Astrocyte (in vitro differentiated cells and primary cell): ENCODE measurements at regions not wholly inside any gene's neighbourhood (a gene's known extent, or its start where the extent isn't known, plus 50 kb on each side); places are given as distances from the start of the nearest gene placed in this dataset.

Source experiments
- DNase-seq: peaks from one replicate; pipeline ENCODE4 v3.0.0-alpha.2; 2010; ENCODE audit warnings: low read depth
- FAIRE-seq: peaks from 2 replicates; lab custom pipeline; 2011; peaks lifted over from hg19 to GRCh38; lab: Jason Lieb, UNC
- H2AFZ ChIP-seq: 2 replicates; pipeline ENCODE4 v1.6.0; 2012; ENCODE audit warnings: low read depth, low read length, inconsistent platforms
- H3K27ac ChIP-seq: 2 replicates; pipeline ENCODE4 v1.5.1; 2011; ENCODE audit warnings: low read depth, low read length, inconsistent platforms
- H3K27me3 ChIP-seq: 2 replicates; pipeline ENCODE4 v1.6.0; 2011; ENCODE audit warnings: low read length, inconsistent platforms; ENCODE audit not compliant: insufficient read depth
- H3K36me3 ChIP-seq: 2 replicates; pipeline ENCODE4 v1.5.1; 2011; ENCODE audit warnings: low read length, inconsistent platforms; ENCODE audit not compliant: insufficient read depth
- H3K4me1 ChIP-seq: 2 replicates; pipeline ENCODE4 v1.5.1; 2011; ENCODE audit warnings: low read length, inconsistent platforms; ENCODE audit not compliant: insufficient read depth
- H3K4me2 ChIP-seq: 2 replicates; pipeline ENCODE4 v1.6.0; 2012; ENCODE audit warnings: low read length, inconsistent platforms
- H3K4me3 ChIP-seq: 2 replicates; pipeline ENCODE4 v1.5.1; 2011; ENCODE audit warnings: low read depth, mild to moderate bottlenecking, low read length, inconsistent platforms; ENCODE audit not compliant: insufficient read depth
- H3K79me2 ChIP-seq: 2 replicates; pipeline ENCODE4 v1.6.0; 2012; ENCODE audit warnings: mild to moderate bottlenecking, low read length, inconsistent platforms; ENCODE audit not compliant: insufficient read depth
- H3K9ac ChIP-seq: 2 replicates; pipeline ENCODE4 v1.6.0; 2012; ENCODE audit warnings: mild to moderate bottlenecking, low read length, inconsistent platforms
- H3K9me3 ChIP-seq: 2 replicates; pipeline ENCODE4 v1.5.1; 2012; ENCODE audit warnings: low read depth, mild to moderate bottlenecking, low read length, inconsistent platforms; ENCODE audit not compliant: insufficient read depth
- H4K20me1 ChIP-seq: 2 replicates; pipeline ENCODE4 v1.6.0; 2012; ENCODE audit warnings: low read length, inconsistent platforms; ENCODE audit not compliant: insufficient read depth
- H3K27ac Mint-ChIP-seq: one replicate; pipeline ENCODE4 v1.8.0; 2021; ENCODE audit warnings: mild to moderate bottlenecking, mixed read lengths; ENCODE audit not compliant: unreplicated experiment
- H3K27me3 Mint-ChIP-seq: one replicate; pipeline ENCODE4 v1.8.0; 2021; ENCODE audit warnings: low read depth, mixed read lengths; ENCODE audit not compliant: unreplicated experiment
- H3K36me3 Mint-ChIP-seq: one replicate; pipeline ENCODE4 v1.8.0; 2021; ENCODE audit warnings: low read depth, mixed read lengths; ENCODE audit not compliant: unreplicated experiment
- H3K4me1 Mint-ChIP-seq: one replicate; pipeline ENCODE4 v1.8.0; 2021; ENCODE audit warnings: low read depth, mixed read lengths; ENCODE audit not compliant: unreplicated experiment
- H3K4me3 Mint-ChIP-seq: one replicate; pipeline ENCODE4 v1.8.0; 2021; ENCODE audit warnings: mild to moderate bottlenecking, moderate library complexity, mixed read lengths; ENCODE audit not compliant: unreplicated experiment
- H3K9me3 Mint-ChIP-seq: one replicate; pipeline ENCODE4 v1.8.0; 2021; ENCODE audit warnings: mild to moderate bottlenecking, mixed read lengths; ENCODE audit not compliant: unreplicated experiment
- EZH2 ChIP-seq: IDR thresholded peaks from 2 replicates; pipeline ENCODE4 v1.6.1; 2012; ENCODE audit warnings: mild to moderate bottlenecking, low read length, inconsistent platforms; ENCODE audit not compliant: insufficient read depth
- TF ChIP-seq, protein P1 (sequence below): IDR thresholded peaks from 2 replicates; pipeline ENCODE4 v1.5.1; 2011; ENCODE audit warnings: low read depth, mild to moderate bottlenecking, inconsistent platforms, low read length, moderate library complexity; ENCODE audit not compliant: insufficient read depth

DNA sequence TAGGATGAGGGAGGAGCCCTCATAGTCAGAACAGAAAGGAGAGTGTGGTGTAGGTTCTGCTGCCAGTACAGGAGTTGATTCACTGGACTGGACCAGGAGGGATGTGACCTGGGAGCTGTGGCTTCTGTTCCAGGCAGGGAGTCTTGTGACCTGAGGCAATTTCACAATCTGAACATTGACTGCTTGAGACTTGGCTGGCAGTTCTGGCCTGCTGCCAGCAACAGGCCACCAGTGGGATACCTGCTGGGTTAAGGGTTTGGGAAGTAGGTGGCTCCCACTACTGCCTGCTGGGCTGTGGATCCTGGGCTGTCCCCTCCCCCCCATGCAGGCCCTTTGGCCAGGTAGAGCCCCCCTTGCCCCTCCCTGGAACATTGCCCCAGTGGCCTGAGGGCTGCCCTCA is 268.6 kb upstream of the ARRDC3 start:
- DNase-seq: no peak
- Histone ChIP-seq H3K9me3 (no peaks in the 10 kb centered on the region), H3K4me3 (no peak overlapping the region), H3K4me2 (no peak overlapping the region), H3K9ac (no peak overlapping the region), H3K79me2 (no peaks in the 10 kb centered on the region), H2AFZ (no peak overlapping the region), H3K27me3 (no peaks in the 10 kb centered on the region), H3K36me3 (no peaks in the 10 kb centered on the region), H4K20me1 (no peaks in the 10 kb centered on the region), H3K4me1 (no peaks in the 10 kb centered on the region), H3K27ac (no peak overlapping the region)
- TF ChIP-seq, protein P1, sequence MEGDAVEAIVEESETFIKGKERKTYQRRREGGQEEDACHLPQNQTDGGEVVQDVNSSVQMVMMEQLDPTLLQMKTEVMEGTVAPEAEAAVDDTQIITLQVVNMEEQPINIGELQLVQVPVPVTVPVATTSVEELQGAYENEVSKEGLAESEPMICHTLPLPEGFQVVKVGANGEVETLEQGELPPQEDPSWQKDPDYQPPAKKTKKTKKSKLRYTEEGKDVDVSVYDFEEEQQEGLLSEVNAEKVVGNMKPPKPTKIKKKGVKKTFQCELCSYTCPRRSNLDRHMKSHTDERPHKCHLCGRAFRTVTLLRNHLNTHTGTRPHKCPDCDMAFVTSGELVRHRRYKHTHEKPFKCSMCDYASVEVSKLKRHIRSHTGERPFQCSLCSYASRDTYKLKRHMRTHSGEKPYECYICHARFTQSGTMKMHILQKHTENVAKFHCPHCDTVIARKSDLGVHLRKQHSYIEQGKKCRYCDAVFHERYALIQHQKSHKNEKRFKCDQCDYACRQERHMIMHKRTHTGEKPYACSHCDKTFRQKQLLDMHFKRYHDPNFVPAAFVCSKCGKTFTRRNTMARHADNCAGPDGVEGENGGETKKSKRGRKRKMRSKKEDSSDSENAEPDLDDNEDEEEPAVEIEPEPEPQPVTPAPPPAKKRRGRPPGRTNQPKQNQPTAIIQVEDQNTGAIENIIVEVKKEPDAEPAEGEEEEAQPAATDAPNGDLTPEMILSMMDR: no peak
- TF ChIP-seq EZH2: no peak
- H3K27ac Mint-ChIP-seq: no peak overlapping the region
- no peaks in the 10 kb centered on the region for H3K4me1 Mint-ChIP-seq
- H3K36me3 Mint-ChIP-seq: no peaks in the 10 kb centered on the region
- no peak for FAIRE-seq
- no peaks in the 10 kb centered on the region for H3K27me3 Mint-ChIP-seq
- peaks cover 12% of the 10 kb centered on the region for H3K9me3 Mint-ChIP-seq
- no peak overlapping the region for H3K4me3 Mint-ChIP-seq

DNA sequence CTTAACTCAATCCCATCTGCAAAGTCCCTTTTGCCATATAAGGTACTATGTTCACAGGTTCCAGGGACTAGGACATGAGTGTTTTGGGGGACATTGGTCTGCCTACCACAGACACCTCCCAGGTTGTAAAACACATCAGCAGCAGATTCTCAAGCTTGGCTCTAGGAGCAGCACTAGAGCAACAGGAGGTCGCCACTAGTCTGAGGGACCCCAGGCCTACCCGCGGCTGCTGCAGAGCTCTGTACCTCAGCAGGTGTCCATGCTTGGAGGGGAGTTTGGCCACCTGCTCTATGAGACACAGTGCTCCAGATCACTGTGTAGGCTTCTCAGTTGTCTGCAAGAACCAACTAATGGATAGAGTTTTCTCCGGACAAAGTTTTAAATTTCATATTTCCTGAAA is 262.2 kb upstream of the ARRDC3 start:
- no peaks in the 10 kb centered on the region for H3K27me3 ChIP-seq
- no peaks in the 10 kb centered on the region for H3K4me1 Mint-ChIP-seq
- DNase-seq (no peak), FAIRE-seq (no peak)
- no peaks in the 10 kb centered on the region for H4K20me1 ChIP-seq
- H3K9me3 ChIP-seq: no peaks in the 10 kb centered on the region
- TF ChIP-seq EZH2: no peak
- TF ChIP-seq, protein P1: no peak
- no peak overlapping the region for H3K4me3 ChIP-seq
- no peak overlapping the region for H3K27ac Mint-ChIP-seq
- no peaks in the 10 kb centered on the region for H3K4me1 ChIP-seq
- H3K36me3 Mint-ChIP-seq: no peaks in the 10 kb centered on the region
- no peaks in the 10 kb centered on the region for H3K36me3 ChIP-seq
- H3K79me2 ChIP-seq: no peaks in the 10 kb centered on the region
- no peak overlapping the region for H2AFZ ChIP-seq
- H3K4me2 ChIP-seq: no peak overlapping the region
- no peak overlapping the region for H3K9ac ChIP-seq
- no peak overlapping the region for H3K4me3 Mint-ChIP-seq
- H3K27ac ChIP-seq: no peak overlapping the region
- no peaks in the 10 kb centered on the region for H3K9me3 Mint-ChIP-seq
- no peaks in the 10 kb centered on the region for H3K27me3 Mint-ChIP-seq

DNA sequence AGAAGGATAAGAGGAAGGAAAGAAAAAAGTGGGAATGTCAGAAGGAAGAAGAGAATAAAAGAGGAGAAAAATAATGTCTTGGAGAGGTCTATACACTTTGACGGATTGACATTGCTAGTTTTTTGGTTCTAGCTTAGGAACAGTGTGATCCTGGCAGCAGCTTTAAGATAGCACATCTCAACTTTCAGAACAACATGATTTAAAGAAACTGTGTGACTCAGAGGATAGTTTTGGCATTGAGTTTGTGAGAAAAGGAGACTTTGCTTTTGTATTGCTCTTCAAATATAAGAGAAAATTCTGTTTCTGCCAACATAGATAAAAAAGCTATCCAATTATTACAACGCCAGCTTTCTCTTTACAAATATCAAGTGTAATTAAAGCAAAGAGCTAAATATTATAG is 260.7 kb upstream of the ARRDC3 start:
- Histone ChIP-seq H2AFZ (no peak overlapping the region), H4K20me1 (no peaks in the 10 kb centered on the region), H3K4me3 (no peak overlapping the region), H3K9ac (no peak overlapping the region), H3K27me3 (no peaks in the 10 kb centered on the region), H3K27ac (no peak overlapping the region), H3K4me1 (no peaks in the 10 kb centered on the region), H3K36me3 (no peaks in the 10 kb centered on the region), H3K79me2 (no peaks in the 10 kb centered on the region), H3K9me3 (no peaks in the 10 kb centered on the region), H3K4me2 (no peak overlapping the region)
- Mint-ChIP-seq H3K4me3 (no peak overlapping the region), H3K9me3 (no peaks in the 10 kb centered on the region), H3K27ac (no peak overlapping the region), H3K36me3 (no peaks in the 10 kb centered on the region), H3K4me1 (no peaks in the 10 kb centered on the region), H3K27me3 (no peaks in the 10 kb centered on the region)
- TF ChIP-seq, protein P1: no peak
- TF ChIP-seq EZH2: no peak
- FAIRE-seq (no peak), DNase-seq (peak; percentile 20)
